ENCODE measurements at regions not wholly inside any gene's neighbourhood (a gene's known extent, or its start where the extent isn't known, plus 50 kb on each side); places are given as distances from the start of the nearest gene placed in this dataset.

DNA sequence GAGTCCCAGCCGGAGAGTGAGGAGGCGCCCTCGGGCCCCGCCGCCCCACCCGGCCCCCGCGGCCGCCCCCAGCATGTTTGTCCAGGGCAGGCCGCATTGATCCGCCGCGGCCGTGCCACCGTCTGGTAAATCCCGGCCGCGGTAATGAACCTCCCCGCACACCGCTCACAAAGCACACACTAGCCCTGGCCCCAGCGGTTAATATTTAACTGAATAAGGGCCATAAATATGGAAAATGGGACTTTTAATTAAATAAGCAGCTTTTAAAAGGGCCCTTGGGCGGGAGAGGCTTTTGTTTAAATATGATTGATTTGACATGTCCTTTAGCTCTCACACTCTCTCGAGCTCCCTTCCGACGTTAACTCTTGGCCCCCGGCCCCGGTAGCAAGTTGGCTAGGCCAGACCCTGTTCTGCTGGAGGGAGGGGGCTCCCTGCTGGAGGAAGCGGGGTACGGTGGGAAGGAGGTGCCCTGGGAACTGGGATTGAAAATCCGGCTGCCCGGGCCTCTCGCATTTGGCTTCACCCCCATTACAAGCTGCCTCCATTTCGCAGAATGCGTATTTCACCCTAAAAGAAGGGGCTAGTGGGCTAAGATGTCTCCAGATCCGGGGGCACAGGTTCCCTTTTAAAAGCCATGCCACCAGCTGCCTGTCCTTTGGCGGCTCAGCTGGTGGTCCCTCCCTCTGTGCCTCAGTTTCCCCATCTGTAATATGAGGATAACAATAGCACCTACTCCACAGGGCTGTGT is 199.8 kb downstream of the RBM19 start:
- WGBS, 2 donors, result 44 to 64% methylated on average over 21 to 36 of the region's 36 CpGs
- no peaks in the 10 kb centered on the region for H3K36me3 ChIP-seq (ENCODE audit: low read depth, missing control alignments)
- H3K27ac ChIP-seq, result no peak overlapping the region
- H3K9me3 ChIP-seq, result no peaks in the 10 kb centered on the region
- TF ChIP-seq POLR2A (IDR thresholded peaks at IDR 0.05), result no peak
- TF ChIP-seq CTCF (IDR thresholded peaks at IDR 0.05), result no peak
- no peak overlapping the region for H3K4me3 ChIP-seq
- H3K27me3 ChIP-seq, result no peaks in the 10 kb centered on the region
- DNase-seq, result no peak
- intact Hi-C loops (cut with DNase I; ENCODE audit: low total_unique reads), result no loop called here
- no peaks in the 10 kb centered on the region for H3K4me1 ChIP-seq

DNA sequence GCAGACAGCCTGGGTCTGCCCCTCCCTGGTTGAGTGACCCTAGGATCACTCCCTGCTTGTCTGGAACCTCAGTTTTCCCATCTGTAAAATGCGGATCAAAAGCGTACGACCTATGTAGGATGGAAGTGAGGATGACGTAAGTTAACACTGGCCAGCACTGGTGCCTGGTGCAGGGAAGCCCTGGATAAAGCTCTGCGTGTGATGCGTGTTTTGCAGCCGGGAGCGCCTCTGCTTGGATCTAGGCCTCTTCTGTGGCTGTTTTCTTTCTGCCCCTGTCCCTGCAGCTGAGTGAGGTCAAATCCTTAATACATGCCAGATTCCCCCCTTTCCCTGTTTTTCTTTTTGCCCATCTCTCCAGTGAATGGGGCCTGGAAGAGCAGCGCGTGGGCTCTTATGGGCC is 201.5 kb downstream of the RBM19 start:
- no peak overlapping the region for H3K4me3 ChIP-seq
- H3K4me1 ChIP-seq, result no peaks in the 10 kb centered on the region
- intact Hi-C loops (cut with DNase I; ENCODE audit: low total_unique reads), result no loop called here
- DNase-seq, result no peak
- no peak overlapping the region for H3K27ac ChIP-seq
- H3K9me3 ChIP-seq, result no peaks in the 10 kb centered on the region
- 79 to 80% methylated on average over 10 of the region's 10 CpGs for WGBS, 2 donors
- H3K36me3 ChIP-seq (ENCODE audit: low read depth, missing control alignments), result no peaks in the 10 kb centered on the region
- TF ChIP-seq CTCF (IDR thresholded peaks at IDR 0.05) (no peak), POLR2A (IDR thresholded peaks at IDR 0.05) (no peak)
- H3K27me3 ChIP-seq, result no peaks in the 10 kb centered on the region

DNA sequence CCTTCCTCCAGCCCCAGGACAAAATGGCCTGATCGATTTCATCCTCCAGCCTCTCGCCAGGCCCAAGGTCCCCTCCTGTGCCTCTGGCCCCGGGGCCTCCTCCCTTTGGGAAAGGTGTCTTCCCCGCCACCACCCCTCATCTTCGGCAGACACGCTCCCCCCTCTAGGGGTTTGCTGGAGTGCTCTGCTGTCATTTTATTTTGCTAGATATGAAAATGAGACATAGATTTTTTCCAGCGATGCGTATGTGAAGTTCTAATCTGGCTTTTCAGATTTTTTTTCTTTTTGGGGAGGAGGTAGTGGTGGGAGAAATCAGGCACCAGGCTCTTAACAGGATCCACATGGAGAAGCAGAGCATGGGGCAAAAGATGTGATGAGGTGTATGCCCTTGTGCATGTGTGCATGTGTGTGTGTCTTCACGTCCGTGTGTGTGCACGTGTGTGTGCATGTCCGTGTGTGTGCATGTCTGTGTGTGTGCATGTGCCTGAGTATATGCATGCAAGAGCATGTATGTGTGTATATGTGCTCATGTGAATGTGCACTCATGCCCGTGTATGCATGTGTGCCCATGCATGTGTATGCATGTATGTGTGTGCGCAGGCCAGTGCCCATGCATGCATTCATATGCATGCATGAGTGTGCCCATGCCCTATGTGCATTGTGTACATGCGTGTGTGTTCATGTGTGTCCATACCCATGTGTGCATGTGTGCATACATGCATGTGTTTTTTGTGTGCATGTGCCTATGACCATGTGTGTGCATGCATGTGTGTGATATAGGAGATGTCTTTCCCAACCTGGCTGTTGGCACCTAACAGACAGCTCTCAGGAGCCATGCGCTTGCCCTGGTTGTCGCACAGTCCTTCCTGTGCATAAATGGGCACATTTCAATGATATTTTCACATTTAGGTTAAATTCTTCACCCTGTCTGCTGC is 203.0 kb downstream of the RBM19 start:
- intact Hi-C loops (cut with DNase I; ENCODE audit: low total_unique reads), result no loop called here
- no peak overlapping the region for H3K4me3 ChIP-seq
- H3K27me3 ChIP-seq, result no peaks in the 10 kb centered on the region
- DNase-seq, result no peak
- WGBS, 2 donors, result 50 to 54% methylated on average over 17 of the region's 17 CpGs
- no peaks in the 10 kb centered on the region for H3K36me3 ChIP-seq (ENCODE audit: low read depth, missing control alignments)
- no peaks in the 10 kb centered on the region for H3K9me3 ChIP-seq
- H3K27ac ChIP-seq, result no peak overlapping the region
- no peaks in the 10 kb centered on the region for H3K4me1 ChIP-seq
- TF ChIP-seq CTCF (IDR thresholded peaks at IDR 0.05) (no peak), POLR2A (IDR thresholded peaks at IDR 0.05) (no peak)

DNA sequence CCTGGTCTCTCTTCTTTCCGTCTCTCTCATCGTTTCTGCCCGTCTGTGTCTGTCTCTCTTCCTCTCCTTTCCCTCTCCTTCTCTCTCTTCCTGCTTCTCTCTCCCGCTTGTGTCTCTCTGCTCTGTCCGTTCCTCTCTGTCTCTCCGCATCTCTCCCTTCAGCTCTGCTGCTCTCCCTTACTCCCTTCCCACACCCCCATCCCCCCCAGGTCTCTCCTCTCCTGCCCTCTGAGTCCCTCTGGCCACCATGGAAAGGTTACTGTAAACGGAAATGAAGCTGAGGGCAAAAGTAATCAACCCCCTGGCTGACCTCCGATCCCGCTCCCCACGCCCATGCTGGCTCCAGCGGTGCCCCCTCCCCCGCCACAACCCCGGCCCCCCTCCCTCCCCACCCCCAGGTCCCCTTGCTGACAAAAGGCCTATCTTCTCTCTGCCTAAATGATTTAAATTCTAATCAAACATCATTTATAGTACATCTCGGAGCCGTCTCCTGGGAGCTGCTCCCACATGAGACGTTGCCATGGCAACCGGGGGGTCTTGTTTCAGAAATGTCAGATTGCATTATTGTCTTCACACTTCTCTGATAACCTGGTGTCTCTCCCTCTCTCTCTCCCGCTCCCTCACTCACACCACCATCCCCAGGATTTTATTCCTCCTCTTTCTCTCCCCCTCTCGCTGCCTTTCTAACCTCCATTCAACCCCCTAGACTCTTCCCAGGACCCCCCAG is 203.8 kb downstream of the RBM19 start:
- H3K36me3 ChIP-seq (ENCODE audit: low read depth, missing control alignments), result no peaks in the 10 kb centered on the region
- no peaks in the 10 kb centered on the region for H3K27me3 ChIP-seq
- TF ChIP-seq CTCF (IDR thresholded peaks at IDR 0.05), result no peak
- no peak for TF ChIP-seq POLR2A (IDR thresholded peaks at IDR 0.05)
- WGBS, 2 donors, result 15 to 24% methylated on average over 19 of the region's 19 CpGs
- intact Hi-C loops (cut with DNase I; ENCODE audit: low total_unique reads), result no loop called here
- DNase-seq, result peak; percentile 35
- H3K27ac ChIP-seq, result no peak overlapping the region
- no peak overlapping the region for H3K4me3 ChIP-seq
- no peaks in the 10 kb centered on the region for H3K4me1 ChIP-seq
- H3K9me3 ChIP-seq, result no peaks in the 10 kb centered on the region

All from testis (tissue), 2 donors.